GM20000 (cell line): ENCODE measurements at regions not wholly inside any gene's neighbourhood (a gene's known extent, or its start where the extent isn't known, plus 50 kb on each side); places are given as distances from the start of the nearest gene placed in this dataset.

ENCODE experiments used
- DNase-seq: peaks from one replicate; pipeline ENCODE4 v3.0.0; 2012; ENCODE audit warnings: low spot score
- CTCF ChIP-seq: IDR thresholded peaks from 2 replicates; pipeline ENCODE4 v1.5.1; 2012; ENCODE audit warnings: mild to moderate bottlenecking, control low read depth; ENCODE audit errors: extremely low read depth, missing control alignments

DNA sequence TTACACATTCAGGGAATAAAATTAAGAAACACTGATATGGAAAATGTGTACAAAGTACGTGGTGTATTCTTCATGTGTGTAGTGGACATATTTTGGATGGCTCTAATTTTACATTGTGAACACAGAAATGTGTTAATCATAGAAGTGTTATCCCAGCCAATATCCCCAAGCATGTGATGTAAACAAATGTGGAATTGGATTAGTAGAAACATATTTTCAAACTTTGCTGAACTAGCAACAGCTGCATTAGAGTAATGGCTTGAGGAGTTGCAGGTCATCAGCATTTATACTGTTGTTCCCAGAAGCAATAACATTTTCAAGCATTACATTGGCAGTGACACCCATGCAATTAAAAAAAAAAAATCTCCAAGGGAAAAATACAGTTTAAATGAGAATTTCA lies 600.6 kb downstream of the SLITRK1 start:
- DNase-seq = no peak
- TF ChIP-seq CTCF = no peak

DNA sequence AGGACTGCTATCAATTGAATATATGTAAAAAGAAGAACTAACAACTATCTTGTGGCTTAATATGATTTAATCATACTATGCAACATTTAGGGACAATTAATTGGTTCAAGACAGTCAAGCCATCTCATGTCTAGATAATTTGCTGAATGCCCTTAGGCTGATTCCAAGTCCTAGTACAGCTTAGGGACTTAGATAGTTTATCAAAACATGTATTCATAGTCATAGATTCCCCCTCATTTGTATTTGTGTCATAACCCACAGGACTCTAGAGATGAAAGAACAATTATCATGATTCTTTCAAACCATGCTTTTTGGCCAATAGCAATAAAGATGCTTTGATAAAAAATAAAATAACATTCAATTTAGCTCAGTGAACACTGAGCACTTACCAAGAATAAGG lies 607.6 kb downstream of the SLITRK1 start:
- no peak for TF ChIP-seq CTCF
- no peak for DNase-seq

DNA sequence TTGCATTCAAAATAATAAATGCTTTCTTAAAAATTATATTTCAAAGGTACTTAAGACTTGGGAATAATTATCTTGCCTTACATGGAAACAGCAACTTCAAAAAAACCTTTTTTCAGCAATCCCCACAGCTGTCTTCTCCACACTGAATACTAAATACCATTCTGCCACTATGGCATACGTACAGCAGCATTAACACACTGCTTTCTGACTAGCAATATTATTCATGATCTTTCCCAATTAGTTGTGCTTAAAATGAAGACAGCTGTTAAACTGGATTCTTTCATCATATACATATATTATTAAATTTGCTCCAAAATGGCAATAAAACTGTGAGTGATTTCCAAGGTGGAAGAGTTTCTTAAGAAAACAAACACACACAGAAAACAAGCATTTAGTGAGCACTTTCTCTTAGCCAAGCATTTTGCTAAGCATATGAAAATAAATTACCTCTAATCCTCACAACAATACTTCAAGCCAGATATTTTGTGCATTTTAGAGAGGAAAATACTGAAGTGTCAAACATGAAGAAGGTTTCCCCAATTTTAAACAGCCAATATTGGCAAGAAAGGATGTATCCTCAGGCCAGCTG lies 609.5 kb downstream of the SLITRK1 start:
- no peak for DNase-seq
- no peak for TF ChIP-seq CTCF

GRCh38 chr13:83272076-83272475 lies 610.2 kb downstream of the SLITRK1 start:
- no peak for DNase-seq
- no peak for TF ChIP-seq CTCF

DNA sequence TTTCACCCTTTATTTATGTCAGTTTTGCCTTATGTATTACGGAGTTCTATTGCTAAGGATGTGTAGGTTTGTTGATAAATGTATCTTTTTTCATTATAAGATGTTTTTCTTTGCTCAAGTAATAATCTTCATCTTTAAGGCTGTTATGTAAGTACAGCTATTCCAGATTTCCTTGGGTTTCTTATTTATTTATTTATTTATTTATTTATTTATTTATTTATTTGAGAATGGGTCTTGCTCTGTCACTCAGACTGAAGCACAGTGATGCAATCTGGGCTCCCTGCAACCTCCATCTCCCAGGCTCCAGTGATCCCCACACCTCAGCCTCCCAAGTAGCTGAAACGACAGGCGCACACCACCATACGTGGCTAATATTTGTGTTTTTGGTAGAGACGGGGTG lies 617.0 kb downstream of the SLITRK1 start:
- DNase-seq = no peak

GRCh38 chr13:83248751-83249150 lies 633.5 kb downstream of the SLITRK1 start:
- TF ChIP-seq CTCF = no peak

More for the DNA sequence above, 617.0 kb downstream of the SLITRK1 start:
- no peak for TF ChIP-seq CTCF

GRCh38 chr13:83232626-83233025 lies 649.6 kb downstream of the SLITRK1 start:
- DNase-seq = no peak
- no peak for TF ChIP-seq CTCF

More at GRCh38 chr13:83248751-83249150, 633.5 kb downstream of the SLITRK1 start:
- DNase-seq = no peak
